ENCODE measurements at regions not wholly inside any gene's neighbourhood (a gene's known extent, or its start where the extent isn't known, plus 50 kb on each side); places are given as distances from the start of the nearest gene placed in this dataset.

- no peaks in the 10 kb centered on the region for H3K9me3 ChIP-seq
- DNase-seq (no peak), ATAC-seq (no peak)
- H3K4me3 ChIP-seq: no peak overlapping the region
- TF ChIP-seq CTCF (IDR thresholded peaks at IDR 0.05): no peak
- H3K27ac ChIP-seq: no peak overlapping the region
- no peaks in the 10 kb centered on the region for H3K36me3 ChIP-seq
- H3K4me1 ChIP-seq: no peaks in the 10 kb centered on the region
- no peaks in the 10 kb centered on the region for H3K27me3 ChIP-seq
- intact Hi-C loops (cut with DNase I): no loop called here
These were observed 260.9 kb upstream of the SLCO3A1 start for GRCh38 chr15:91592567-91592966.

- Histone ChIP-seq H3K4me1 (no peaks in the 10 kb centered on the region), H3K9me3 (no peaks in the 10 kb centered on the region), H3K4me3 (no peak overlapping the region), H3K36me3 (no peaks in the 10 kb centered on the region), H3K27ac (no peak overlapping the region), H3K27me3 (peaks cover 2% of the 10 kb centered on the region)
- DNase-seq: no peak
- intact Hi-C loops (cut with DNase I): no loop called here
- no peak for ATAC-seq
- TF ChIP-seq CTCF (IDR thresholded peaks at IDR 0.05): no peak
These were observed 260.4 kb upstream of the SLCO3A1 start for GRCh38 chr15:91593067-91593466.

GRCh38 chr15:91593653-91594052, 259.9 kb upstream of the SLCO3A1 start:
- Histone ChIP-seq H3K4me3 (no peak overlapping the region), H3K9me3 (no peaks in the 10 kb centered on the region), H3K4me1 (no peaks in the 10 kb centered on the region), H3K27ac (no peak overlapping the region), H3K36me3 (no peaks in the 10 kb centered on the region), H3K27me3 (peaks cover 4% of the 10 kb centered on the region)
- no peak for TF ChIP-seq CTCF (IDR thresholded peaks at IDR 0.05)
- ATAC-seq (no peak), DNase-seq (no peak)
- intact Hi-C loops (cut with DNase I): no loop called here

- Histone ChIP-seq H3K9me3 (no peaks in the 10 kb centered on the region), H3K36me3 (no peaks in the 10 kb centered on the region), H3K27me3 (peaks cover 15% of the 10 kb centered on the region), H3K27ac (no peak overlapping the region), H3K4me3 (no peak overlapping the region), H3K4me1 (no peaks in the 10 kb centered on the region)
- ATAC-seq (no peak), DNase-seq (no peak)
- TF ChIP-seq CTCF (IDR thresholded peaks at IDR 0.05): no peak
- intact Hi-C loops (cut with DNase I): no loop called here
These were observed 254.2 kb upstream of the SLCO3A1 start for GRCh38 chr15:91599261-91599660.

GRCh38 chr15:91603384-91604080, 250.0 kb upstream of the SLCO3A1 start:
- TF ChIP-seq CTCF (IDR thresholded peaks at IDR 0.05): no peak
- Histone ChIP-seq H3K9me3 (no peaks in the 10 kb centered on the region), H3K27me3 (peaks cover 12% of the 10 kb centered on the region), H3K4me1 (no peaks in the 10 kb centered on the region), H3K27ac (no peak overlapping the region), H3K36me3 (no peaks in the 10 kb centered on the region), H3K4me3 (no peak overlapping the region)
- no peak for ATAC-seq
- no peak for DNase-seq
- intact Hi-C loops (cut with DNase I): no loop called here

GRCh38 chr15:91604122-91604521, 249.4 kb upstream of the SLCO3A1 start:
- no peak for TF ChIP-seq CTCF (IDR thresholded peaks at IDR 0.05)
- intact Hi-C loops (cut with DNase I): no loop called here
- H3K9me3 ChIP-seq: no peaks in the 10 kb centered on the region
- H3K4me3 ChIP-seq: no peak overlapping the region
- no peak for ATAC-seq
- peaks cover 7% of the 10 kb centered on the region for H3K27me3 ChIP-seq
- DNase-seq: no peak
- no peak overlapping the region for H3K27ac ChIP-seq
- H3K4me1 ChIP-seq: no peaks in the 10 kb centered on the region
- H3K36me3 ChIP-seq: no peaks in the 10 kb centered on the region

All from upper lobe of right lung (tissue), 1 donor.